Pancreas (tissue), 10 donors: ENCODE measurements at regions not wholly inside any gene's neighbourhood (a gene's known extent, or its start where the extent isn't known, plus 50 kb on each side); places are given as distances from the start of the nearest gene placed in this dataset.
"Not testable (repeated sequence)": the region's sequence is repeated elsewhere in the genome, so short reads cannot be mapped to it uniquely, and the experiment has no call there.

Source experiments
- ATAC-seq, 4 donors: fragments of 200-7000 bp; cut with Tn5 transposase; one replicate each; pipeline versions ENCODE4 v1.8.0 to v1.9.1; 2020; ENCODE audit warnings: mild to moderate bottlenecking in 4 of 4, moderate library complexity in 4 of 4
- DNase-seq, 6 donors: peaks; one replicate each; pipeline ENCODE4 v3.0.0-alpha.2; 2020
- FAIRE-seq: peaks from 2 replicates; lab custom pipeline; 2012; peaks lifted over from hg19 to GRCh38; lab: Jason Lieb, UNC
- H3K27ac ChIP-seq, 4 donors: fragments of 200-600 bp; sonication (generic); 1 replicate in 3 of 4; 2 replicates in 1 of 4; pipeline versions ENCODE4 v1.5.0 to v1.8.0; 2020
- H3K27me3 ChIP-seq, 4 donors: fragments of 200-600 bp; one replicate each; pipeline ENCODE4 v1.8.0; 2021
- H3K36me3 ChIP-seq, 3 donors: fragments of 200-600 bp; sonication (generic) in 1 of 3; one replicate each; pipeline versions ENCODE4 v1.5.0 to v1.8.0; 2020 to 2021
- H3K4me1 ChIP-seq, 3 donors: fragments of 200-600 bp; one replicate each; pipeline ENCODE4 v1.8.0; 2021
- H3K4me3 ChIP-seq, 4 donors: fragments of 200-600 bp; sonication (generic) in 2 of 4; one replicate each; pipeline versions ENCODE4 v1.5.0 to v1.8.0; 2020 to 2021
- H3K9me3 ChIP-seq, 4 donors: fragments of 200-600 bp; one replicate each; pipeline ENCODE4 v1.8.0; 2021
- CTCF ChIP-seq, 4 donors: fragments of 200-600 bp; sonication (generic) in 3 of 4; IDR thresholded peaks; one replicate each; pipeline versions ENCODE4 v1.5.0 to v1.8.0; 2021; ENCODE audit warnings: antibody characterized with exemption in 4 of 4
- WGBS, 2 donors: extraction: QIAGEN DNeasy Blood & Tissue Kit; methylation state at CpG; one replicate each; pipeline ENCODE4 v1.1.7; 2013; 5-methylcytosine and 5-hydroxymethylcytosine counted together
- intact Hi-C, 3 donors: fragments of 100-400 bp; cut with DNase I; formaldehyde crosslinking; loops; one replicate each; pipeline versions ENCODE4 v1.11.1 to v1.14.2; 2022
- donor health status: healthy with polysubstance abuse.
- donor health status: DM: no; HTN: no; CAD: no; lungs with moderate emphysema.
- donor health status: DM: no; HTN: no; CAD: no.
- donor health status: control.
- donor health status: control.
- donor health status: Bipolar disorder and iron deficiency.
- donor health status: DM: yes; HTN: yes; CAD: no.
- donor health status: DM: no; HTN: no; CAD: no.
- donor health status: DM: no; HTN: no; CAD: no.
- donor health status: DM: yes; HTN: yes; CAD: no.

GRCh38 chr3:96537165-96537564, 277.2 kb upstream of the EPHA6 start:
- no peak for ATAC-seq
- Histone ChIP-seq H3K4me1 (no peaks in the 10 kb centered on the region), H3K4me3 (no peak overlapping the region), H3K27ac (no peak overlapping the region), H3K27me3 (no peaks in the 10 kb centered on the region), H3K36me3 (no peaks in the 10 kb centered on the region), H3K9me3 (no peaks in the 10 kb centered on the region)
- TF ChIP-seq CTCF (IDR thresholded peaks at IDR 0.05): no peak
- intact Hi-C loops: no loop called here
- DNase-seq: no peak
- FAIRE-seq: no peak

- Histone ChIP-seq H3K27ac (no peak overlapping the region), H3K9me3 (no peaks in the 10 kb centered on the region), H3K4me3 (no peak overlapping the region), H3K27me3 (no peaks in the 10 kb centered on the region), H3K4me1 (no peaks in the 10 kb centered on the region), H3K36me3 (no peaks in the 10 kb centered on the region)
- TF ChIP-seq CTCF (IDR thresholded peaks at IDR 0.05): no peak
- no peak for DNase-seq
- 36 to 53% methylated on average over 1 of the region's 1 CpG for WGBS, 2 donors
- intact Hi-C loops: no loop called here
- no peak for FAIRE-seq
- ATAC-seq: no peak
Measured at GRCh38 chr3:96538186-96538585, 276.2 kb upstream of the EPHA6 start.

GRCh38 chr3:96548073-96548472, 266.3 kb upstream of the EPHA6 start:
- DNase-seq: no peak
- TF ChIP-seq CTCF (IDR thresholded peaks at IDR 0.05): no peak
- ATAC-seq: no peak
- Histone ChIP-seq H3K4me3 (no peak overlapping the region), H3K4me1 (no peaks in the 10 kb centered on the region), H3K36me3 (no peaks in the 10 kb centered on the region), H3K27me3 (no peaks in the 10 kb centered on the region), H3K9me3 (no peaks in the 10 kb centered on the region), H3K27ac (no peak overlapping the region)
- no peak for FAIRE-seq
- 55 to 70% methylated on average over 3 of the region's 3 CpGs for WGBS, 2 donors
- intact Hi-C loops: no loop called here

- Histone ChIP-seq H3K4me3 (no peak overlapping the region), H3K4me1 (no peaks in the 10 kb centered on the region), H3K27me3 (no peaks in the 10 kb centered on the region), H3K27ac (no peak overlapping the region), H3K9me3 (no peaks in the 10 kb centered on the region), H3K36me3 (no peaks in the 10 kb centered on the region)
- WGBS, 2 donors: 51 to 75% methylated on average over 3 of the region's 3 CpGs
- ATAC-seq: no peak
- intact Hi-C loops: no loop called here
- no peak for FAIRE-seq
- no peak for TF ChIP-seq CTCF (IDR thresholded peaks at IDR 0.05)
- no peak for DNase-seq
Measured at GRCh38 chr3:96576935-96577334, 237.5 kb upstream of the EPHA6 start.

GRCh38 chr3:96584066-96584465, 230.3 kb upstream of the EPHA6 start:
- Histone ChIP-seq H3K4me1 (no peaks in the 10 kb centered on the region), H3K9me3 (no peaks in the 10 kb centered on the region), H3K27ac (no peak overlapping the region), H3K27me3 (no peaks in the 10 kb centered on the region), H3K4me3 (no peak overlapping the region), H3K36me3 (no peaks in the 10 kb centered on the region)
- DNase-seq (no peak), FAIRE-seq (no peak), ATAC-seq (no peak)
- TF ChIP-seq CTCF (IDR thresholded peaks at IDR 0.05): no peak
- intact Hi-C loops: no loop called here

GRCh38 chr3:96606865-96607264, 207.5 kb upstream of the EPHA6 start:
- ATAC-seq, H3K4me3 ChIP-seq, FAIRE-seq, intact Hi-C loops, H3K27me3 ChIP-seq, H3K36me3 ChIP-seq, H3K9me3 ChIP-seq, H3K4me1 ChIP-seq, H3K27ac ChIP-seq: not testable (repeated sequence)
- DNase-seq: peak in 1 of 6 donors; percentile 37
- 61 to 70% methylated on average over 6 of the region's 6 CpGs for WGBS, 2 donors
